ENCODE measurements at regions not wholly inside any gene's neighbourhood (a gene's known extent, or its start where the extent isn't known, plus 50 kb on each side); places are given as distances from the start of the nearest gene placed in this dataset.

DNA sequence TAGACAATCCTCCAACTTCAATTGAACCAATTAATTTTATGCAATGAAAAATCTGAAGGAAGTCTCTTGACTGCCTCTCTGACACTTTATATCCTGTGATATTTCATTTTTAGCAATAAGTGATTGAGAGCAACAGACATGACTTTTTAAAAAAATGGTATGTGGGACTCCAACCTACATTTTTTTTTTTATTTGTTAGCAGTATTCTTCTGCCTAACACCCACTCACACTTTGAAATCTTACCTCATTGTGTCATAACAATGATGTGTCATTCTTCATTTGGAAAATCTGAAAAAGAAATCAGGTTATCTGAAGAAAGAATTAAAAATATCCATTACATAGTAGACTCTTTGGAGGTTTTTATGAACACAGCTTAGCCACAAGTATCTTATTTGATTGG lies 541.3 kb upstream of the KCNMB2 start:
- Histone ChIP-seq H3K27me3 (ENCODE audit: insufficient read depth, low read length, poor library complexity, severe bottlenecking) (no peaks in the 10 kb centered on the region), H3K4me2 (ENCODE audit: low read depth, low read length, poor library complexity, severe bottlenecking) (no peak overlapping the region), H4K20me1 (ENCODE audit: insufficient read depth, low read length, poor library complexity, severe bottlenecking) (no peaks in the 10 kb centered on the region), H3K4me1 (ENCODE audit: insufficient read depth, low read length, poor library complexity, severe bottlenecking) (no peaks in the 10 kb centered on the region), H2AFZ (ENCODE audit: low read length) (no peak overlapping the region), H3K9ac (ENCODE audit: low read depth, low read length, poor library complexity, severe bottlenecking) (no peak overlapping the region), H3K4me3 (ENCODE audit: low read length, poor library complexity, severe bottlenecking) (no peak overlapping the region), H3K9me3 (ENCODE audit: insufficient read depth, low read depth, low read length) (no peaks in the 10 kb centered on the region), H3K79me2 (ENCODE audit: insufficient read depth, low read length) (no peaks in the 10 kb centered on the region), H3F3A (ENCODE audit: low read depth) (no peaks in the 10 kb centered on the region), H3K9me2 (replicated peaks; ENCODE audit: low read depth, low read length) (no peaks in the 10 kb centered on the region), H3K36me3 (ENCODE audit: insufficient read depth, low read length) (no peaks in the 10 kb centered on the region)
- TF ChIP-seq EZH2phosphoT487 (IDR thresholded peaks at IDR 0.05; ENCODE audit: borderline replicate concordance) = no peak
- TF ChIP-seq, protein P1, sequence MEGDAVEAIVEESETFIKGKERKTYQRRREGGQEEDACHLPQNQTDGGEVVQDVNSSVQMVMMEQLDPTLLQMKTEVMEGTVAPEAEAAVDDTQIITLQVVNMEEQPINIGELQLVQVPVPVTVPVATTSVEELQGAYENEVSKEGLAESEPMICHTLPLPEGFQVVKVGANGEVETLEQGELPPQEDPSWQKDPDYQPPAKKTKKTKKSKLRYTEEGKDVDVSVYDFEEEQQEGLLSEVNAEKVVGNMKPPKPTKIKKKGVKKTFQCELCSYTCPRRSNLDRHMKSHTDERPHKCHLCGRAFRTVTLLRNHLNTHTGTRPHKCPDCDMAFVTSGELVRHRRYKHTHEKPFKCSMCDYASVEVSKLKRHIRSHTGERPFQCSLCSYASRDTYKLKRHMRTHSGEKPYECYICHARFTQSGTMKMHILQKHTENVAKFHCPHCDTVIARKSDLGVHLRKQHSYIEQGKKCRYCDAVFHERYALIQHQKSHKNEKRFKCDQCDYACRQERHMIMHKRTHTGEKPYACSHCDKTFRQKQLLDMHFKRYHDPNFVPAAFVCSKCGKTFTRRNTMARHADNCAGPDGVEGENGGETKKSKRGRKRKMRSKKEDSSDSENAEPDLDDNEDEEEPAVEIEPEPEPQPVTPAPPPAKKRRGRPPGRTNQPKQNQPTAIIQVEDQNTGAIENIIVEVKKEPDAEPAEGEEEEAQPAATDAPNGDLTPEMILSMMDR (conservative IDR thresholded peaks at IDR 0.05; ENCODE audit: low read length) = no peak

DNA sequence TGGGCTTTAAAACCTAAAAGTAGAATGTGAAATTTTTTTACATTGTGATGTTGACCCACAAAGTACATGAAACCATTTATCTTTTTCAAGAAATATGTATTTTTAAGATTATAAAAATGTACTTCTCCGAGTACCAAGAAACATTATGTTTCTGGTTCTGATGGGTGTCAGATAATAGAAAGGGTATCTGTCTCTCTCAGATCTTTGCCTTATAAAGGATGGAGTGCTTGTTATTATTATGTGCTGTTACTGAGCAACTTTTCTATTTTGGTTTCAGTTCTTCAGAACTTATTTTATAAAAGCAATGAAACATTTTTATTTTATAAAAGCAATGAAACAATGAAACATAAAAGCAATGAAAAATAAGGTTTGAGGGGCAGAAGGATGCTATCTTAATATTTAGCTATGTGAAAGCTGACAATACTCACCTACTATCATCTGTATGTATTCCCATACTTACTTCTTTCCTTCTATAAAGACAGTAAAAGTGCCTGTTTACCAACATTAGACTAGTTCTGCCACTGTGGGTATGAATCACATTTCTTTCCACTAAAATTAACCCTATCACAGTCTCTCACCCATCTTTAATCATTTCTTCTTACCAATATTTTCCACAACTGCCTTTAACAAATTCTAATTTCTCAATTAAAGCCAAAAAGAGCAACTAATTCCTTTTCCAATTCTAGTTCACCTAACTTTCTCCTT lies 540.7 kb upstream of the KCNMB2 start:
- TF ChIP-seq, protein P1 (conservative IDR thresholded peaks at IDR 0.05; ENCODE audit: low read length) = no peak
- no peak for TF ChIP-seq EZH2phosphoT487 (IDR thresholded peaks at IDR 0.05; ENCODE audit: borderline replicate concordance)
- H3K79me2 ChIP-seq (ENCODE audit: insufficient read depth, low read length) = no peaks in the 10 kb centered on the region
- no peaks in the 10 kb centered on the region for H3K36me3 ChIP-seq (ENCODE audit: insufficient read depth, low read length)
- H2AFZ ChIP-seq (ENCODE audit: low read length) = no peak overlapping the region
- H3K27me3 ChIP-seq (ENCODE audit: insufficient read depth, low read length, poor library complexity, severe bottlenecking) = no peaks in the 10 kb centered on the region
- no peak overlapping the region for H3K4me2 ChIP-seq (ENCODE audit: low read depth, low read length, poor library complexity, severe bottlenecking)
- no peaks in the 10 kb centered on the region for H3K9me2 ChIP-seq (replicated peaks; ENCODE audit: low read depth, low read length)
- H4K20me1 ChIP-seq (ENCODE audit: insufficient read depth, low read length, poor library complexity, severe bottlenecking) = no peaks in the 10 kb centered on the region
- no peaks in the 10 kb centered on the region for H3F3A ChIP-seq (ENCODE audit: low read depth)
- no peaks in the 10 kb centered on the region for H3K9me3 ChIP-seq (ENCODE audit: insufficient read depth, low read depth, low read length)
- no peaks in the 10 kb centered on the region for H3K4me1 ChIP-seq (ENCODE audit: insufficient read depth, low read length, poor library complexity, severe bottlenecking)
- no peak overlapping the region for H3K4me3 ChIP-seq (ENCODE audit: low read length, poor library complexity, severe bottlenecking)
- H3K9ac ChIP-seq (ENCODE audit: low read depth, low read length, poor library complexity, severe bottlenecking) = no peak overlapping the region

DNA sequence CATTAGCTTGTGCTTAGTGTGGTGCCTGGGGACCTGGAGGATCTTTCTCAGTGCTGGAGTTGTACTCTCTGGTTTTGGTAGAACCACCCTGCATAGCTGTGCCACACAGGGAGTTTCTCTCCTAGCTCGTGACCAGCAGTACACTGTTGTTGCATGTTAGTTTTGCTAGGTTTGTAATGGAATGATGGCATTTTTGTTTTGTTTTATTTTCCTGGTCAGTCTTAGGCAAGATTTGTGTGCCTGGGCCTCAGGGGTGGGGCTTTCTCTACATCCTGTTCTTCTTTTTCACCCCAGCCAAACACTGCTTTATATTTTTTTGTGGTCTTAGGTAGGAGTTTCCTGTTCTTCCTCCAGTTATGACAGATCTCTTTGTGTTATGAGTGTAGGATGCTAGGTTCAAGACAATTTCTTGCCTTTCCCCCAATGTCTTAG lies 534.5 kb upstream of the KCNMB2 start:
- peaks cover 41% of the 10 kb centered on the region for H3K4me1 ChIP-seq (ENCODE audit: insufficient read depth, low read length, poor library complexity, severe bottlenecking)
- no peaks in the 10 kb centered on the region for H3K27me3 ChIP-seq (ENCODE audit: insufficient read depth, low read length, poor library complexity, severe bottlenecking)
- no peaks in the 10 kb centered on the region for H3K9me2 ChIP-seq (replicated peaks; ENCODE audit: low read depth, low read length)
- no peaks in the 10 kb centered on the region for H3K9me3 ChIP-seq (ENCODE audit: insufficient read depth, low read depth, low read length)
- no peaks in the 10 kb centered on the region for H3F3A ChIP-seq (ENCODE audit: low read depth)
- no peaks in the 10 kb centered on the region for H3K79me2 ChIP-seq (ENCODE audit: insufficient read depth, low read length)
- no peaks in the 10 kb centered on the region for H3K36me3 ChIP-seq (ENCODE audit: insufficient read depth, low read length)
- H3K4me2 ChIP-seq (ENCODE audit: low read depth, low read length, poor library complexity, severe bottlenecking) = peak overlapping the region; percentile 54
- H3K4me3 ChIP-seq (ENCODE audit: low read length, poor library complexity, severe bottlenecking) = peak overlapping the region; percentile 33
- peak overlapping the region; percentile 85 for H2AFZ ChIP-seq (ENCODE audit: low read length)
- H4K20me1 ChIP-seq (ENCODE audit: insufficient read depth, low read length, poor library complexity, severe bottlenecking) = no peaks in the 10 kb centered on the region
- no peak for TF ChIP-seq EZH2phosphoT487 (IDR thresholded peaks at IDR 0.05; ENCODE audit: borderline replicate concordance)
- TF ChIP-seq, protein P1 (conservative IDR thresholded peaks at IDR 0.05; ENCODE audit: low read length) = no peak
- peak overlapping the region; percentile 34 for H3K9ac ChIP-seq (ENCODE audit: low read depth, low read length, poor library complexity, severe bottlenecking)

Measured in Loucy (cell line).